8988T (cell line): ENCODE measurements at regions not wholly inside any gene's neighbourhood (a gene's known extent, or its start where the extent isn't known, plus 50 kb on each side); places are given as distances from the start of the nearest gene placed in this dataset.
"Not testable (repeated sequence)": the region's sequence is repeated elsewhere in the genome, so short reads cannot be mapped to it uniquely, and the experiment has no call there.

Experiments used
- DNase-seq: peaks from one replicate; pipeline ENCODE4 v3.0.0; 2011

DNA sequence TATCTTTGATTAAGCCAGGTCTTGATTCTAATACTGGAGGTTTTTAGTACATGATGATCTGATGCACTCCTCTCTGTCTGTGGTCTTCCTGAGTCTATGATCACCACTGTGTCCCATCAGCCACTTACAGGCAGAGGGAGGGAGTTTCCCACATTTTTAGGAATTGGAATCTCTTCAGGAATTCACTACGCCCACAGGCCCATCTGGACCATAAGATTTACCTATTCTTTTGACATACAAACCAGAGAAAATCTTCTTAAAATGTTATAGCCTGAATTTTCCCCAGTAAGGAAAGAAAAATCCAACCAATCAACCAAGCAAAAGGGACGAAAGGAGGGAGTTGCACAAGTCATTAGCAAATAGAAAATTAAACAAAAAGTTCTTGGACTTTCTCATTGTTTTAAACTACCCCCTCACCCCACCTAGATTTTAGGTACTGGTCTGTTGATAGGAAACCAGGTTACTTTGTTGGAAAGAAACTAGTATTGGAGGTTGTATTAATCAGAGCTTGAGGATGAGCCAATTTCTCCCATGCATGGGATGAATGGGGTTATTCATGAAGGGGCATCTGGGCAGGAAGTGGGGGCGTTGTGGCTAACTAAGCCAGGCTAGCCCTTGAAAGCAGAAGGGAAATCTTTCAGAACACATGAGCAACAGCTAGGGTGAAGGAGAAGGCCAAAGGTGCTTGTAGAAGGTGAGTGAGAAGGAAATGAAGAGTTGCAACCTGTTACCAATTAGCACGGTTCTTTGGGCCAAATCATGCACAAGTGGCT is 328.2 kb upstream of the MEX3C start:
- DNase-seq, result no peak

DNA sequence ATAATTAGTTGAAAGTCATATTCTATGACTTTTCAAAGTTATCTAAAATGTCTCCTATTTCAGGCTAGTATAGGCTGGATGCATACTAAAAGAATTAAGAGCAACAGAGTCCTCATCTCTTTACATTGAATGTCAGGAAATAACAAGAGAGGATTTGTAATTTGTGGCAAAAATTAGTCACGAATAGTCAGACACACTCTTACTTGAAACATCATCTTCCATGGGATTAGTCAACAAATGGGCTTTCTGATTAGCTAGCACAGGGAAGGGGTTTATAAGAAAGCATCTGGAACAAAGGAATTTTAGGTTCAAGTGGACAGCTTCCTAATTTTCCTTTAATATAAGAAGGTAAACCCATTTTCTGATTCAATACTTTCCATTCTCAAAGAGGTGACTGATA is 330.3 kb upstream of the MEX3C start:
- DNase-seq, result no peak

DNA sequence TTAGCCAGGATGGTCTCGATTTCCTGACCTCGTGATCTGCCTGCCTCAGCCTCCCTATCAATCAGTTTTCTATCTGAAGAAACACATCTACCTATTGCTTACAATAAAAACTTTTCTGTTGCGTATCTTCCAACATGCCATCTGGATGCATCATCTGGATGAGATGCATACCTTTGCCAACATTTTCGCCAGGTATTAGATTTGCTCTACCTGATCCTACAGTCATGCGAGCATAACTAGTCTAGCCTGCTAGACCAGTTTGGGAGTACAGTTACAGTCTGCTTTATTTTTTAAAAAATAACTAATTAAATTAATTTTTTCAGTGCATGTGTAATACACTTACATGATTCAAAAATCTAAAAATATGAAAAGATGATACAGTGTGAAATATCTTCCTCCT is 334.0 kb upstream of the MEX3C start:
- no peak for DNase-seq

DNA sequence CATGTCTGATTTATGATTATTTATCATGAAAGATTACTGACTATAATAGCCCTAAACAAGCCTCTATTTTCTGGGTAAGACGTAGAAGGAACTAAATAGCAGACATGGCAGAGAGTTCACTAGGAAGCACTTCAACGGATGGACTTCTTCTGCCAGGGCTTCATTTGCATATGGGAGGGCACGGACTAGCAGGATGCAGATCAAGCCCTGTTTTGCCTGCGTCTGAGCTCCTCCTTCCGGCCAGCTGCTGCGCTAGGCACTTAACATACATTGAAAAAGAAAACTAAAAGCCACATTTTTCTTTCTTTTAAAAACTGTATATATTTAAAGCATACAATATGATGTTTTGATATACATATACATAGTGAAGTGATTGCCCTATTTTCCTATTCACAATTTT is 340.0 kb upstream of the MEX3C start:
- DNase-seq, result no peak

DNA sequence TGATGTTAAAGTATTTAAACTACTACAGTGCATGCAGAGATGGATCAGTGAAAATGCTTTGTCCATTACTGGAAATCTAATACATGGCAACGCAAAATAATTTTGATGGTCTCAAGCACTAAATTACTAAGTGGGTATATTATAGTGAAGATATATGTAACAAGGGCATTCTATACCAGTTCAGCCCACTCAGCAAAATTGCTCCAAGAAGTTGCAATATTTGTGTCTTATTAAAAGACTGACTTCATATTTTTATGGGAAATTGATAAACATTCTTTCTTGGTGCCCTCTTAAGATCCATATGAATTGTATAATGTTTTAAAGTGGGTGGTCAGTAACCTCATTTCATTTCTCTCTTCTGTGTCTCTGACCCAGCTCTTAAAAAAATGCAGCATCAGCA is 343.1 kb upstream of the MEX3C start:
- no peak for DNase-seq

DNA sequence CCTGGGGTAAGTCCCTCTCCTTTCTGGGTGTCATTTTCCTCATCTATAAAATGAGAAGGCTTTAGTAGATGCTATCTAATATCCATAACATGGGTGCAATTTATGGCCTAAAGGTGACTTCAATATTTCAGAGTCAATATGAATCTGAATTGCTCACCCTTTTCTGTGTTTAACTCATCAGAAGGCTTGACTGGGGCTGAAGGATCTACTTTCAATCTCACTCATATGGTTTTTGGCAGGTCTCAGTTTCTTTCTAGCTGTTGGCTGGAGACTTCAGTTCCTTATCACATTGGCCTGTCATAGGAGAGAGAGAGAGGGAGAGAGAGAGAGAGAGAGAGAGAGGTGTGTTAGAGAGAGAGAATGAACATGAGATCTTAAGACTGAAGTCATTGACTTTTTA is 343.7 kb upstream of the MEX3C start:
- no peak for DNase-seq

DNA sequence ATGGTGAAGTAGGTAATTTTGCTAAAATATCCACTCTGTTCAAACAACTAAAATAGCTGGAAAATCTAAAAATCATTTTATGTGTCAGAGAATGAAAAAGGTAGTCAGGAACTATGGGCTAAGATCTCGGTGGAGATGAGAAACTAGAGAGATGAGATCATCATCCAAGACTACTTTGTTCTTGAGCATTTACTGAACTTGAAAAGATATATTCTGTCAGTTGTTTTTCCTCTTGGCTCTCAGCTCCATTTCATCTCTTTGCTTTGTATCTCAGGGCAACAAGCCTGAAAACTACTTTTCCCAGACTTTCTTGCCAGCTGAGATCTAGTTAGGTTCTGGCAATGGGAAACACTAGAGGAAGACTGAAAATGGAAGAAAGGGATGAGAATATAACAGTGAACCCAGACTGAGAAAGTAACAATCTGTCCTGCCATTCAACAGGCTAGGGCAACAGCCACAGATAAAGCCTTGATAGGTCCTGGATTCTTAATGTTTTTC is 346.2 kb upstream of the MEX3C start:
- no peak for DNase-seq

DNA sequence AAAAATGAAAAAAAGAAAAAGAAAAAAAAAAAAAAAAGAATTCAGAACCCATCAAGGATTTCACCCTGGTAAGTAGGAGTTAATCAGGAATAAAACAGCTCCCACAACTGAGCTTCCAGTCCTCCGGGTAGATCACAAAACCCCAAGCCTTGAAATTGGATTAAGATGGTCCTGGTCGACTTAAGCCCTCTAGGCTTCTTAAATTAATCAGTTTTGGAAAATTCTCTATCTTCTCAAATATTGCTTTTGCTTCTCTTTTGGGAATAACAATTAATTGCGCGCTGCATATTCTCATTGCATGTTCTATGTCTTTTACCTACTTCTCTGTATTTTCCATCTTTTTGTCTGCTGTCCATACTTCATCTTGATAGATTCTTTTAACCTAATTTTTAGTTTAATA is 348.0 kb upstream of the MEX3C start:
- DNase-seq, result no peak

DNA sequence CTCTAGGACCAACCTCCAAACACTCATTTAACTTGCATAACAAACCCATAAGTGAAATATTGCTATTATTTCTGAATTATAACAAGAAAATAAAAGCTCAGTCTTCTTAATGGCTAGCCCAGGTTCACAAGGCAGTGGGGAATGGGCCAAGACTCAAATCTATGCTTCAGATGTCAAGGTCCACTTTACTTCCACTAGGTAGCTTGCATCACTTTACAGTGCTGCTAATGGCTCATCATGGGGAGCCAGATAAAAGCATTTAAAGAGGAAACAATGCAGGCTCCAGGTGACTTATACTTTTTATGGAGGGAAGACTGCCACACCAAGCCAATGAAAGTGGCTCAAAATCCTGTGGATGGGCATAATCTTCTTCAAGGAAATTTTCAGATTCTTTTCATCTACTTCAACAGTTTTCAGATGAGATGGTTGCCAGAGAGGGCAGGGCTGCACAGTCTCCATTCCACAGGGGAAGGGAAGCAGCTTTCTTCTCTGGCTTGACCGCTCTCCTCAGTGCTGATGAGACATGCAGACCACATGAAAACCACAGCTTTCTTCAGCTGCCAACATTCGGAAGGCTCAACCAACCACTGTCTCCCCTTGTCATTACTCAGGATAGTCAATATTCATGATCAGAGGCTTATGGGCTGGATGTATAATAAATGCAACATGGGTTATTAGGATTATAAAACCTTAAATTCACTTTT is 361.9 kb upstream of the MEX3C start:
- DNase-seq, result no peak

DNA sequence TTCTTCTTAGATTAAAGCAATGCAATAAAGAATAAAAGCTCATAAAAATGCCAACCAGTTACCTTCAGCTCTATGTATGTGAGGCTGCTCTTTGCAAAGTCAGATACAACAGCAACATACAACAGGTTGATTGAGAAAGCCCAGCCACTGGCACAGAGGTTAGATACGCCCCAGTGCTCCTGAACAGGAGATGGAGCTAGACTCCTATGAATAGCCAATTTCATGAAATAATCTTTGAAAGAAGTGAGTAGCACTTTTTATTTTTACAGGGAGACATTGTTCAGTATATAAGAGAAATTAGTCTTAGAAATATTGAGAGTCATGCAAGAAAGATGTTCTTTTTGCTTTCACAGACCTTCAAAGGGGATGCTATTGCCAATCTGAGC is 362.4 kb upstream of the MEX3C start:
- DNase-seq, result no peak

DNA sequence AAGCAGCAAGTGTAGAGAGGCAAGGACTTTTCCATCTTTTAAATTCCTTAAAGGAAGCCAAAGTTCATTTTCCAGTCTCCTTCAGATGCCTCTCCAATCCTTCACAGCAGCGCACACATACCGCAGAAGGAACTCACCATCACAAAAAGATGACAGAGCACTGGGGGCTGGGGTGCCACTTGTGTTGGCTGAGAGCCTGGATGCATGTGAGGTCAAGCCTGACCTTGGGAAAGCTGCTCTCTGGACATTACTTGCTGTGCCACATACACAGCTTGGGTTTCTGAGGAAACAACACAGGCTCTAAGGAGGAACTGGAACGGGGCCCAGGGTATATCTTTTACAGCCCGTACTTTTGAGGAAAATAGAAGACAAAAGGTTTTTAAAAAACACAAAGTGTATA is 364.3 kb upstream of the MEX3C start:
- DNase-seq, result no peak

DNA sequence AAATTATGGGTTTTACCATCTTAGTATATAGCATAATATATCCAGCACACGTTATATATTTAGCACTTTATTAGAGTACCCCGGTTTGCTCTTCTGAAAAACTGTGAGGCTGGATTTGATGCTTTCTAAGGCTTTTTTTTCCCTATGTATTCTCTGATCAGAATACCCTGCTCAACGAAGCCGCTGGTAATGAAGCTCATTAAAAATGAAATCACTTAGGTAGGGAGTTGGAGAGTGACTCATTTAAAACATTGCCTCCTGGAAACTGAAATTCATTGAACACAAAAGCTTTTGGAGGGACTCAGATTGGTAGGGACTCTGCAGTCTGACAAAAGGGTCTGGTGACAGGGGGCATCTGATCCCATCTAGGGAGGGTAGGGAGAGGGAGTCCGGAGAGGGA is 365.4 kb upstream of the MEX3C start:
- no peak for DNase-seq

DNA sequence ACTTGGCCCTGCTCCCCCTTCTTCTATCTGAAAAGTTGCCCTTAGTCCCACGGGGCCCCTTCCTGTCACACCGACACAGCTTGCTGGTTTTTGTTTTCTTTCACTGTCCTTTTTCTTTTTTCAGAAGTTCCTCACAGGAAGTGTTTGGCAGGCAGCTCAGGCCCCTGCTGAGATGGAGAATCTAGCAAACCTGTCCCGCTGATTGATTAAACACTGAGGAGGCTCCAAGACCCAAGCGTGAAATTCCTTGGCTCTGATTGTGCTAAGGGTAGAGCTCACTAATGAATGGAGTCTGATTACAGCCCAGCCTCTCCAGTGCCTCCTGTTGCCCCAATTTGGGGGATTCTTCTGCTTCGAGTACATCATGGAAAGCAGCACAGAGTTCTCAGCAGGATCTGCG is 365.9 kb upstream of the MEX3C start:
- no peak for DNase-seq

DNA sequence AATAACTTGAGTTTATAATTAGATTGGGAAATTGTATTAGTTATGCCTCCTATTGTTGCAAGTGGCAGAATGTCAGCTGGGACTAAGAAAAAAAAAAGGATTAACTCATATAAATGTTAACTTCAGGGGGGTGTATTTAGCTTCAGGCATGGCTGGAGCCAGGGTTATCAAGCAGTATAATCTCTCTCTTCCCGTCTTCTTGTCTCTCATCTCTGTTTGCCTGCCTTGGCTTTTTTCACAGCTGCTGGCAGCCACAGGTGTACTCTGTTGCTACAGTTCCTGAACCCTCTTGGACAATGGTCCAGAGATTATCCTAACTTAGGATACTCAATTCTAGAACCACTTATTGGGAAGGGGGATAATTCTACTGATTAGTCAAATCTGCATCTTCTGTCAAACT is 370.7 kb upstream of the MEX3C start:
- no peak for DNase-seq

DNA sequence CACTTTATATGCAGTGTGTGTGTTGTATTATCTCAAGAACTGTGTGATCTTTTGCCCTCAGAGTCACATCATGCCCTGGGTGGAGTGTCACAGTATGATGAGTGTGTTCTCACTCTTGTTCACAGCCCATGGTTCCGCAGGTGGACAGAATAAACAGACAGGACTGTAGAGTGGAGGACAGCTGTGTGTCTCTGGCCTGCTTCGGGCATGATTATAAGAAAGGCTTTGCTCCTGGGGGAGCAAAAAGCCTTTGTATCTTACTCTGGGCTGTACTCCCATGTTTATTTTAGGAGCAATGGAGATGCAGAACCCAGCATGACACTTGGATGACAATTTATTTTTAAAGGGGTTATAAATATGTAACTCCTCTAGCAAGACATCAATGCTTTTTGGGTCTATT is 371.7 kb upstream of the MEX3C start:
- no peak for DNase-seq

DNA sequence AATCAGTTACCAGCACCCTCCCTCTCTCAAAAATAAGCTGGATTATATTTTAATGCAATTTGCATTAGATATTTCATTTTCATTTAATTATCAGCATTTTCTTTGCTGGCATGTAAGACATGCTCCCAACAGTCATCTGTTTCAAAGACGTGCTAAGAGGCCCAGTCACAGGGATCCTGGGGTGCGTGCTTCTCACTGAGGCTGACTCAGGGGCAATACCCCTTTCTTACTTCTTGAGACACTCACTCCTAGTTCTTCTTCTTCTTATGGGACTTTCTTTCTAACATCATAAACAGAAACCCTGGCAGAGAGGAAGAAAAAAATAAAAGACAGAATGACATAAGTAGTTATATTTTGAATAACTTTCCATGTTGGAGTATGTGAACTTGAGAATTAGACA is 372.1 kb upstream of the MEX3C start:
- no peak for DNase-seq

DNA sequence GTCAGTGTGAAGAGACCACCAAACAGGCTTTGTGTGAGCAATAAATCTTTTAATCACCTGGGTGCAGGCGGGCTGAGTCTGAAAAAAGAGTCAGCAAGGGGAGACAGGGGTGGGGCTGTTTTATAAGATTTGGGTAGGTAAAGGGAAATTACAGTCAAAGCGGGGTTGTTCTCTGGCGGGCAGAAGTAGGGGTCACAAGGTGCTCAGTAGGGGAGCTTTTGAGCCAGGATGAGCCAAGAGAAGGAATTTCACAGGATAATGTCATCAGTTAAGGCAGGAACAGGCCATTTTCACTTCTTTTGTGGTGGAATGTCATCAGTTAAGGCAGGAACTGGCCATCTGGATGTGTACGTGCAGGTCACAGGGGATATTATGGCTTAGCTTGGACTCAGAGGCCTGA is 372.6 kb upstream of the MEX3C start:
- not testable (repeated sequence) for DNase-seq

DNA sequence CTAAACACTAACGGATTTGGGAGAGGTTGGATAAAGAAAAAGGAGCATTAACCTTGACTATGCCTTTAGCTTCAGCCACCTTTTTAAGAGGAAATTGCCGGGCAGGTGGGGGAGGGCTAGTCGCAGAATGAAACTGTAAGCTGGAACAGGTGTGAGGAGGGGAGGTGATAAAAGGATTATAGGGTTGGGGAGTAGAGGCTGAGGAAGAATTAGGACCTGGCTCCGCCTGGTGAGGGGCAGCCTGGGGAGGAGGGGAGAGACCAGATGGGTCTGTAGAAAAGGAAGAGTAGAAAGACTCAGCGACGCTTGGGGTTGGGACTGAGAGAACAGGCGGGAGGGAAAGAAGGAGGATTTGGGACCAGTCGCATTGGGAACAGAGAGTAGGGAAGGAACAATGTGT is 376.4 kb upstream of the MEX3C start:
- not testable (repeated sequence) for DNase-seq

DNA sequence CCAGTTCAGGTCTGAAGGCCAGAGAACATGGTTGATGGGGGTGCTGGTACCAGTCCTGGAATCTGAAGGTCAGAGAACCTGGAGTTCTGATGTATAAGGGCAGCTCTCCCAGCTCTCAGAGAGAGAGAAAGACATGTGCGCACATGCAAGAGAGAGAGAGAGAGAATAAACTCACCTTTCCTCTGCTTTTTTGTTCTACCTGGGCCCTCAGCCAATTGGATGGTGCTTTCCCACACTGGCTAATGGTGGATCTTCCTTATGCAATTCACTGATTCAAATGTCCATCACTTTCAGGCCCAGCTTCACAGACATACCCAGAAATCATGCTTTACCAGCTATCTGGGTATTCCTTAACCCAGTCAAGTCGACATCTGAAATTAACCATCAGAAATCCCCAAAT is 377.7 kb upstream of the MEX3C start:
- no peak for DNase-seq

DNA sequence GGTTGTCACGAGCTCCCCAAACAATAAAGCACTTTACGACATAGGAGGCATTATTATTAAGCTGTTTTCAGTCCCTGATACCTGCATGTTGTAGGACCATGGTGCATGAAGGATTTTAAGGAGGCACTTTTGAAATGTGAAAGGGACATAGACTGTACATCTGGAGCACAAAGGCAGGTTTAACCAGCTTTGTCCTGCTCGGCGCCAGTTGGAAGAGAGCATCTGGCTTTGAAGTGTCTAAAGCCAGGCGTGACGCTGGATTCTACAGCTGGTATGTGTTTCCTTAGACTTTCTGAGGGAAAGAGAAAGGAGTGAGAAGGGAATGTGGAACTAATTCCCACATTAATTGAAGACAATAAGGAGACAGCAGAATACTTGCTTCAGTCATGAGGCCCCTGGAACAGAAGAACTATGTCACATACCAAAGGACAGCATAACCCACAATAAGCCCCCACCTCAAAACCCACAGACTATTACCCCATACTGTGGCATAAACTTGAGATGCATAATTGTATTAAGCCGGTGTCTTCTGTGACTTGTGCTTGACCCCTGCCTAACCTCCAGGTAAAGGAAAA is 381.0 kb upstream of the MEX3C start:
- no peak for DNase-seq

DNA sequence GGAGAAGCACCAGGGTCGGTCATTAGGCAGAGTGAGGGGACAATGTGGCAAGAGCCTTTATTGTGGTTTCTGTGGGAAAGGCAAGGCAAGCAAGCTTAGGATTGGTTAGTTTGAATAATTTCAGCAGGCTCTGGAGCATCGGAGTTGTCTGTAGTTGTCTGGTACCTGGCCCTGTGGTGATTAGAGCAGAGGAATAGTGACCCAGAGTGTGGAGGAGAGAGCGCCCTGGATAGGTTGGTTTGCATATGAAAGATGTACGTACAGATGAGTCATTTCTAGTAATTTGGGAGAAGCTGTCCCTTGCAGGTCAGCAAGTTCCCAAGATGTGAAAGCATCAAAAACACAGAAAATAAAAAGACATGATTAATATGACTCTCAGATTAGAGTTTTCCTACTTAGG is 383.1 kb upstream of the MEX3C start:
- DNase-seq, result no peak

DNA sequence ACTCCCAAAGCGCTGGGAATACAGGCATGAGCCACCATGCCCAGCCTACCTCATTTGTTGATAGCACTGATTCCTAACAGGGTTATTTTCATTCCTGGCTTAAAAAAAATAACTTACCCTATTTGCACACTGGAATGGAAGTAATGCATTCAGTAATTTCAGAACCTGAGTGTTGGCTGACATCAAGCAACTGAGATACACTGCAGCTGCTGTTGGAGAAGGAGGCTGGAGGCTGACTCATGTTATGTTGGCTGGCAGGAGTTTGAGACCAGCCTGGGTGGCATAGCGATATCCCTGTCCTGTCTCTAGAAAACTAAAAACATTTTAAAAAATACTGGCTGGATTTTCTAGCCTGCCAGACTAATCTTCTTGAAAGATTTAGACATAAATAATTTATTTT is 385.1 kb upstream of the MEX3C start:
- DNase-seq, result no peak

DNA sequence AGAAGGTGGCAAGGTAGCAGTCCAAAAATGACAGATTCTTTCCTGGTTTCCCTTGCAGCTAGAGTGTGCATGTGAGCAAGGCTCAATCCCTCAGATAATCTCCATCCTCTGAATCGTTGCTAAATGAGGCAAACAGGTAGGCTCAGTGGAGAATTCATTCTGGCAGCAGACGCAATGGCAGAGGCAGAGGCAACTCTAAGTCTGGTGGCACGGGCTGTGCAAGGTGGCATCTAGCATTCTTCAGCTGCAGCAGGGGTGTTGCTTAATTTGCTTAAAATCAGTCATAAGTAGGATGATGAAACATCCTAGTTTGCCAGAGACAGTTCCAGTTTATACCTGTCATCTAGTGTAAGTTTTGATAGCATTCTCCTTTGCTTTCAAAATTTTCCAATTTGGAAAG is 391.1 kb upstream of the MEX3C start:
- DNase-seq, result no peak

DNA sequence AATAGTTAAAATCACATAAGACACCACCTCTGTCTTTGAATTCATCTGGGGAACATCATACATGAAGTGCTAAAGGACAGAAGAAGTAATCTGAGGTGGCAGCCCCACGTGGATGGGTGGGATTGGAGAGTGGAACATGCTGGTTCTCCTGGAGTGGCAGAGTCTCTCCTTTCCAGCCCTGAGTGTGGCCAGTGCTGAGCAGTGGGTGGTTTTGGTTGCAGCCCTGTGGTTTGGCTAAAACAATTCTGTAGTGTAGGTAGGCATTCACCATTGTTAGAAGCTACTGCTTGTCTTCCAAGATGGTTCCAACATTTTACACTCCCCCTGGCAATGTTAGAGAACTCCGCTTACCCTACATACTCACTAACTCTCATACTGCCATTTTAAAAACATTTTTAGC is 396.4 kb upstream of the MEX3C start:
- no peak for DNase-seq
